DMS153 treated with DMSO at 0.1 percent for 48 hours (cell line): ENCODE measurements at regions not wholly inside any gene's neighbourhood (a gene's known extent, or its start where the extent isn't known, plus 50 kb on each side); places are given as distances from the start of the nearest gene placed in this dataset.
A peak's percentile ranks its signal among the peaks of the same experiment; 100 is the strongest.

ENCODE experiments used
- DNase-seq: peaks from one replicate; lab custom pipeline; 2025; ENCODE audit not compliant: unreplicated experiment; lab: John Stamatoyannopoulos, UW

- no peak for DNase-seq
These were observed 351.5 kb upstream of the SHH start for GRCh38 chr7:156163747-156164146.

GRCh38 chr7:156162451-156162850 is 350.2 kb upstream of the SHH start:
- no peak for DNase-seq

GRCh38 chr7:156160811-156161210 is 348.5 kb upstream of the SHH start:
- DNase-seq: no peak

DNA sequence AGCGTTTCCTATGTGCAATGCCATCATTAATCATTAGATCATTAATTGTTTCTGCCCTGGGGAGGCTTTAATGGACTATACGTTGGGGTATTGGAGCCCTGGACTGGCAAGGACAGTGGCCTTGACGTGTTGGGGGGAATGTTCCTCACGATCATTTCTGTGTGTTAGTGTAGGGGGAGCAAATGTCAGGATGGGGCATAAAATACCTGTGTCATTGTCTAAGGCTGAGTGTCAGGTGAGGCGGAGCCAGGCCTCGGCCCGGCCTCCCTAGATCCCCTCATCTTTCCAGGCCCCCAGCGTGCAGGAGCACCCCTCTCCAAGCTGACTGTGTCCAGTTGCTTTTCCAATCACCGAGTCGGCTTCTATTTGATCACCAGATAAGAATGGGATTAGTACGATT is 346.4 kb upstream of the SHH start:
- DNase-seq: no peak

GRCh38 chr7:156158213-156158612 is 345.9 kb upstream of the SHH start:
- no peak for DNase-seq

DNA sequence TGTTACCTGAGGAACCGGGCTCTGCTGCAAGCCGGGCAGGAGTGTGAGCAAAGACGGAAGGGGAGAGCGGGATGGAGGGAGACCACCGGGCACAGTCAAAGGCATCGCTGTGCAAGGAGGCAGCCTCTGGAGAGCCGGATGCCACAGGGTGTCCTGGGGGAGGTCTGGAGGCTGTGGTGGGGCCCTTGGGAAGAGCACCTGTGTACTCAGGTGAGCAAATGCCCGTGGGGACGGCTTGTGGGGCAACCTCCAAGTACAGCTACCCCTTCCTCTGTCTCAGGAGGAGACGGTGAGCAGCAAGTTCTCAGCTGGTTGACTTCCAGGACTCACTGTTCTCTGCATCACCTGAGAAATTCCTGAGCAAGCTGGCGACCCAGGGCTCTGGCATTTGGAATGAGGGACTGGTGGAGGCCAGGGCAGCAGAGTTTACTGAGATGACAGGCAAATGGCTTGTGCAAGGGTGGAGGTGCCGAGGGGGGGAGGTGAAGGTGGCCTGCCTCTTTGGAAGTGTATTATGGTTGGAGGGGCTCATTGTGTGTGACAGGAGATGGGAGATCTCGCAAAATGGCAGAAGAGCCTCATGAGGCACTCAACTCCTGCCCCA is 345.2 kb upstream of the SHH start:
- DNase-seq: no peak

DNA sequence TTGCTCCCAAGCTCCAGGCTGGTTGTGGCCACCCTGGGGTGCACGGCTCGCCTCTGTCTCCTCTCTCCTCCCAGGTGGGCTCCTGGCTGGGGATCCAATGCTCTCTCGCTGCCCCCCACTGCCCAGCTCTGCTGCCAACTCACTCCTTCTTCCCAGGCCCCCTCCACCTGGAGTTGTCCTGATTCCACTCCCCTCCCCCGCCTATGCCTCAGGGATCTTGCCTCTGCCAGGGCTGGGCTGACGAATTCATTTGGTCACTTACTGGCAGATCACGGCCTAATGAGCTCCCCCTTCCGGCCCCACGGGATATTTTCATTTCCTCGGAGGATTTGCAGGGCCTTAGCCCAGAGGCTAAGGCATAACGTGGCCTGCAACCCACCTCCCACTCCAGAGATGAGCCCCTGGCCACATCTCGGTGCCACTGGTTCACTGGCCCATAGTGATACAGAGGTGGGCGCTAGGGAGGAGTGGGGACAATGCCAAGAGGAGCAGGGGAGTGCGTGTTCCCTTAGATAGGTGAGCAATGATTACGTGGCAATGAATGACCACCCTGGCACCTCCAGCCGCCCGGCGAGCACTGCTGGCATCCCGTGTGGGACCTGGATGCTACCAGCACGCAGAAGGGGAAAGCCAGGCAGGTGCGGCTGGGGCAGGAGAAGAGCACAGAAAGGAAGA is 344.6 kb upstream of the SHH start:
- peak; percentile 4 for DNase-seq

DNA sequence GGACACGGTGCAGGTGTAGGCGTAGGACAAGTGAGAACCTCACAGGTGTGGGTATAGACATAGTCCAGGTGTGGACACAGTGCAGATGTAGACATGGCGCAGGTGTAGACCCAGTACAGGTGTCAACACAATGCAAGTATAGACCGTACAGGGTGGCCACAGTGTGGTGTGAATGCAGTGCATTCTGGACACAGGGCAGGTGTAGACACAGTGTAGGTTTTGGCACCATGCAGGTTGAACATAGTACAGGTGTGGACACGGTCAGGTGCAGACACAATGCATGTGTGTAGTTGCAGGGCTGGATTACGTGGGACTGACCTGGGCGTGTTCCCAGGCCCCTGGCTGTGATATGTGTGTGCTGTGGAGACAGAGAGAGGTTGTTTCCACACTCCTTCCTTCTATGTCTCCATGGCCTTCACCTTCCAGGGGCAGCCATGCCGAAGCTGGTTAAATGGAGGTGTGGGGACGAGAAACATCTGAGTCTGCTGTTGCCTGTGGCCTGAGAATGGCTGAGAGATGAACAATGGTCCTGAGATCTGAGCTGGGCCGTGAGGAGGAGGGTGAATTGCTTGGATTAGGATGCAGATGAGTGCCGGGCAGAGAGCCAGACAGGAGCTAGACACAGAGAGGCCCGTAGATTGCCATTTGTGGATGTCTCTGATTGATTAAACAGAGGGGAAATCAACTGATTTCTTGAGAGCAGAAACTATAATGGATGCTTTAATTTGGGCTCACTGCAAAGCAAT is 343.9 kb upstream of the SHH start:
- DNase-seq: no peak

DNA sequence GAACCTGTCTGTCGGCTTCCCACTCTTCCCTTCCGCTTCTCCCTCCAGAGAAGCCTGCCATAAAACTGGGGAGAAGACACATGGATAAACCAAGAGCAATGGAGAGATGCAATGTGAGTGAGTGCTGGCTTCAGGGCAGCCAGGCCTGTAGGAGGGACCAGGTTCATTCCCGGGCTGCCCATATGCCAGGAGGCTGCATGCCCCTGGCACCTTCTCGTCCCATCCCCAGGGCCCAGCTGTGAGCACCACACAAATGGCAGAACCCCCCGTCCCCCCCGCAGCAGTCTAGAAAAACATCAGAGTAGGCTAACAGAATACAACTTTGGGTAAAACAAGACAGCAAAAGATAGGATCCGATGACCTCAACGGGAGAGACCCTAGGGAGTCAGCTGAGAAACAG is 341.3 kb upstream of the SHH start:
- no peak for DNase-seq

GRCh38 chr7:156152390-156152789 is 340.1 kb upstream of the SHH start:
- DNase-seq: no peak

GRCh38 chr7:156151658-156152057 is 339.4 kb upstream of the SHH start:
- DNase-seq: no peak

- DNase-seq: no peak
These were observed 338.8 kb upstream of the SHH start for GRCh38 chr7:156151078-156151477.

DNA sequence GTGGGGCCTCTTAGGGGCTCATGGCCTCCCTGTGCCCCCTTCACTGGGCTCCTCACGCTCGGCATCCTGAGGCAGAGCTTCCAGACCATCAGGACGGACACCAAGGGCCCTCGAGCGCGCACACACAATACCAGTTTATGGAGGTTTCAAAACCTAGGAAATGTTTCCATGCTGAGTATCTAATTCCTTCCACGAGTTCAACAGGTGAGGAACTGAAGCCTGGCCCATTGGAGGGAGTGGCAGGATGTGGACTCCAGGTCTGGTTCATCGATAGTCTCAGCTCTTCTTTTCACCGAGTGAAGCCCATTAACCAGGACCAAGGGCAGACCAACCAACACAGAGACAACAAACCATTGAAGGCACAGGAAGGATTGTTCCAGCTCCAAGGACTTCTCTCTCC is 336.7 kb upstream of the SHH start:
- DNase-seq: no peak

DNA sequence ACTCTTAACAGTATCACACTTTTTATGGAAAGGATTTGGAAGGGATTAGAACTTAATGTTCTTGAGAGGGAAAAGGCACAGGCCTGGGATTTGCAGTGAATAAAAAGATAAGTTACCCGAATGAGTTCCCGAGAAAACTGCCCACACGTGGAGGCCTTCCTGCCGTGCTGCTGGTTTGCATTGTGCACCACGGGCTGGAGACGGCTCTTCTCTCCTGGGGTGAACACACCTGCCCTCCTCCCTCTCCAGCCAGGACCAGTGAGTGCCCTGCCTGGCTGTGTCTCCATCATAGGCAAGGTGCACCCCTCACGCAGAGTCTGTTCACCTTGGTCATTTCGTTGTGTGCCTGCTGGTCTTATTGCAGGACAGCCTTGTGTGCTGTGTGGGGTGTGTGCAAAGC is 336.3 kb upstream of the SHH start:
- no peak for DNase-seq

GRCh38 chr7:156147756-156148504 is 335.7 kb upstream of the SHH start:
- DNase-seq: no peak

- DNase-seq: no peak
These were observed 334.8 kb upstream of the SHH start for GRCh38 chr7:156147104-156147503.

DNA sequence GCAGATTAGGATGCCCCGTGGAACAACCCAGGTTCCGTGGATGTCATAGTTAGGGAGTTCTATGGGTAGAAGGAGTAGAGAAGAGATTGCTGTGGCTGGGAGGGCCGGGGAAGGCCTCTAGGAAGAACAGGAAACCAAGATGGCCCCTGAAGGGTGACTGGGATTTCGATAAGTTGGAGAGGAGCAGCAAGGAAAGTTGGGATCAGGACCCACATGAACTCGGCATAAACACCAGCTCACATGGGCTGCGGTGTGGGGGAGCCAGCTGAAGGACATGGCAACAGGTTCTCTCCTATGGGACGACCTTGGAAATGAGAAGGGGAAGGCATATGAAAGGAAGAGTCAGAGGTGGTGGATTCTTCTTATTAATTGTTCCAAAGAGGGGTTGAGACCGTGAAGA is 333.7 kb upstream of the SHH start:
- DNase-seq: no peak

DNA sequence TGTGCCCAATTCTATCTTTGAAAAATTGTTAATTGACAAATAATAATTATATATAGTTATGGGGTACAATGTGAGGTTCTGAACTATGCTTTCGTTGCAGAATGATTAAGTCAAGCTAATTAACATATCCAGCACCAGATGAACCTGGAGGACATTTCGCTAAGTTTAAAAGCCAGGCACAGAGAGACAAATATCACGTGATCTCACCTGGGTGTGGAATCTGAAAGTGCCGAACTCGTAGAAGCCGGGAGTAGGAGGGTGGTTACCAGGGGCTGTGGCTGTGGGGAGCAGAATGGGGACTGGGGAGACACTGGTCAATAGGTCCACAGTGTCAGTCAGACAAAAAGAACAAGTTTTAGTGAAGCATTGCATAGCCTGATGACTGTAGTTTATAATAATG is 332.9 kb upstream of the SHH start:
- DNase-seq: no peak

DNA sequence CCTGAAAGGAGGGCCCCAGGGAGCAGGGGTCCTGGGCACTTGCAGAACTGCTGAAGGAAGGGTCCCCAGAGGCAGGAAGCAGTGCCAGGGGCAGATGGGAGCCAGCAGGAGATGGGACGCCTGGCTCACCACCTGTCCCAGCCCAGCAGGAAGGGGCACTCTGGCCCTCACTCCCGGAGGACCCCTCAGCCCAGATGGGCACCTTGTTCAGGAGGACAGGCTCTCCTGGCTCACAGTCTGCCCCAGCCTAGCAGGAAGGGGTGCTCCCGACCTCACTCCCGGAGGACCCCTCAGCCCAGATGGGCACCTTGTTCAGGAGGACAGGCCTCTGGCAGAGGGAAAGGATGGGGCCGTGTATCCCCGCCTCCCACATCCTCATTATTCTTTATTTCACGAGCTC is 331.4 kb upstream of the SHH start:
- DNase-seq: no peak

- no peak for DNase-seq
These were observed 330.9 kb upstream of the SHH start for GRCh38 chr7:156143158-156143557.

- no peak for DNase-seq
These were observed 329.7 kb upstream of the SHH start for GRCh38 chr7:156141941-156142340.

DNA sequence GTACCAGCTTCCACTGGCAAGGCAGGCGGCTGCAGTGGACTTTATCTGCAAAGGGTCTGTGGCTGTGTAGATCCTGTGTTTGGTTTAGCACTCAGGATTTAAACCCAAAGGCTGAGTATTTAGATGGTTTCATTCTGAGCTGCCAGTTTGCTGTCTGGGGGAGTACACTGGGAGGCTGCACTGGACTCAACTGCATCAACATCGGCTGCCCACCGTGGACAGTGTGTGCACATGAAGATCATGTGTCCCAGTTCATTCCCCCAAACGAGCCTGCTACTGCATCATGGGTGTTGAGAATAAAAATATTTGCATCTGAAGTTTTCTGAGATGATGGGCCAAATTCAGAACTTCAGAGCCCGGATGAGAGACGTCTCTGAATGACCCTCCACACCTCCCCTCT is 328.6 kb upstream of the SHH start:
- DNase-seq: no peak
